BJ (cell line): ENCODE measurements at regions not wholly inside any gene's neighbourhood (a gene's known extent, or its start where the extent isn't known, plus 50 kb on each side); places are given as distances from the start of the nearest gene placed in this dataset.

Experiments
- CTCF ChIA-PET: fragments of 350-600 bp; formaldehyde crosslinking; extraction: SDS; loops from one replicate; lab custom pipeline; 2021; ENCODE audit warnings: antibody characterized with exemption, inconsistent platforms; lab: Yijun Ruan, JAX
- POLR2A ChIA-PET: fragments of 300-600 bp; sonication (Branson Sonifier 250); formaldehyde crosslinking; extraction: SDS; loops from one replicate; lab custom pipeline; 2021; ENCODE audit warnings: antibody characterized with exemption; lab: Charles Lee
- DNase-seq: peaks from one replicate; pipeline ENCODE4 v3.0.0-alpha.2; 2011; ENCODE audit warnings: low read depth
- H3K27me3 ChIP-seq: 2 replicates; pipeline ENCODE4 v1.6.0; 2011; ENCODE audit warnings: low read length; ENCODE audit not compliant: control insufficient read depth, insufficient read depth
- H3K36me3 ChIP-seq: 2 replicates; pipeline ENCODE4 v1.5.1; 2011; ENCODE audit warnings: low read length; ENCODE audit not compliant: control insufficient read depth, insufficient read depth
- H3K4me3 ChIP-seq: 2 replicates; pipeline ENCODE4 v1.5.1; 2011; ENCODE audit warnings: low read depth, mild to moderate bottlenecking, control low read depth, low read length
- TF ChIP-seq, protein P1 (sequence below): IDR thresholded peaks from 2 replicates; pipeline ENCODE4 v1.5.1; 2011; ENCODE audit warnings: low read depth, mild to moderate bottlenecking, control low read depth, inconsistent platforms, low read length, moderate library complexity; ENCODE audit not compliant: insufficient read depth

GRCh38 chr22:27335102-27335660 lies 466.4 kb downstream of the MN1 start:
- TF ChIP-seq, protein P1, sequence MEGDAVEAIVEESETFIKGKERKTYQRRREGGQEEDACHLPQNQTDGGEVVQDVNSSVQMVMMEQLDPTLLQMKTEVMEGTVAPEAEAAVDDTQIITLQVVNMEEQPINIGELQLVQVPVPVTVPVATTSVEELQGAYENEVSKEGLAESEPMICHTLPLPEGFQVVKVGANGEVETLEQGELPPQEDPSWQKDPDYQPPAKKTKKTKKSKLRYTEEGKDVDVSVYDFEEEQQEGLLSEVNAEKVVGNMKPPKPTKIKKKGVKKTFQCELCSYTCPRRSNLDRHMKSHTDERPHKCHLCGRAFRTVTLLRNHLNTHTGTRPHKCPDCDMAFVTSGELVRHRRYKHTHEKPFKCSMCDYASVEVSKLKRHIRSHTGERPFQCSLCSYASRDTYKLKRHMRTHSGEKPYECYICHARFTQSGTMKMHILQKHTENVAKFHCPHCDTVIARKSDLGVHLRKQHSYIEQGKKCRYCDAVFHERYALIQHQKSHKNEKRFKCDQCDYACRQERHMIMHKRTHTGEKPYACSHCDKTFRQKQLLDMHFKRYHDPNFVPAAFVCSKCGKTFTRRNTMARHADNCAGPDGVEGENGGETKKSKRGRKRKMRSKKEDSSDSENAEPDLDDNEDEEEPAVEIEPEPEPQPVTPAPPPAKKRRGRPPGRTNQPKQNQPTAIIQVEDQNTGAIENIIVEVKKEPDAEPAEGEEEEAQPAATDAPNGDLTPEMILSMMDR, result no peak
- Histone ChIP-seq H3K4me3 (no peak overlapping the region), H3K36me3 (no peaks in the 10 kb centered on the region), H3K27me3 (peaks cover 8% of the 10 kb centered on the region)
- no peak for DNase-seq
- ChIA-PET POLR2A (no interaction called here), CTCF (no interaction called here)

DNA sequence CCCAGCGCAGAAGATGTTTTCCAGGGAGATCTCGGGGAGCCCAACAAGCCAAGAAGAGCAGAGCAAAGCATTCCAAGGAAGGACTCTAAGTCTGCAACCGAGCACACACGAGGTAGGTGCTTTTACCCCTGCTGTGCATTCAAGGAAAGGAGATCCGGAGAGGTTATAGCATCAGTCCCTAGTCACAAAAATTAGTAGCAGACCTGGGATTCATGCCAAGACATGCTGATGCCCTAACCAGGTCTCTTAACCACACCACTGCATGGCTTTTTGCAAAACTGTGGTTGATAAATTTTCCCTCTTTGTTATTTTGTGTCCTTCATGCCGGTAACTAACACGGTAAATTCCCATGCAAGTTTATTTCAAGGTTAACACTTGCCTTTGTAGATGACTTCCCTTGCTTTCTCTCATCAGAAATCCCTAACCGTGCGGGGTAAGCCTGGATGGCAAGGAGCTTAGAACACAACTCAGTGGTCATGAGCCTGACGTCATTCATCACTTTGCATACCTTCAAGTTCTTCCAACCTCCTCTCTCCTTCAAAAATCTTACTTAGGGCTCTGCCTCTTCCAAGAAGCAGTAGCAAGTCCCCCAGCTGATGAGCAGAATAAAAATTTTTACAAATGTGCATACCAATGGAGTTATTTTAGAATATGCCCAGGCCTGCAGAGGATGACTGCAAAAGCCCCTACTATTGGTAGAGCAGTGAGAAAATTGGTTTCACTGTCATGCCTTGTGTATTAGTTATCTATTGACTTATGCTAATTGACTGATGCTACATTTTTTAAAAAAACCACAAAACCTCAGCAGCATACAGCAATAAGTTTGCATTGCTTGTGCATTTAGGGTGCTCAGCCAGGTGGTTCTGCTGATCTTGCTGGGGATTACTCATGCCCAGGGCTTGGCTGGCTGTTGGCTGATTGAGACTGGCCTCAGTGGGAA lies 465.1 kb downstream of the MN1 start:
- H3K27me3 ChIP-seq, result peaks cover 5% of the 10 kb centered on the region
- TF ChIP-seq, protein P1, result no peak

GRCh38 chr22:27337676-27338075 lies 463.9 kb downstream of the MN1 start:
- Histone ChIP-seq H3K36me3 (no peaks in the 10 kb centered on the region), H3K4me3 (no peak overlapping the region), H3K27me3 (no peaks in the 10 kb centered on the region; the same call in 1 of the 2 replicates)
- no peak for DNase-seq
- ChIA-PET CTCF (interaction anchor here (1.0 kb wide), 1 partner anchor 21 kb away, joined by 3 read pairs; no protein-coding TSS in a partner anchor), POLR2A (no interaction called here)
- TF ChIP-seq, protein P1, result no peak

More for the DNA sequence above, 465.1 kb downstream of the MN1 start:
- ChIA-PET POLR2A (no interaction called here), CTCF (no interaction called here)
- Histone ChIP-seq H3K36me3 (no peaks in the 10 kb centered on the region), H3K4me3 (no peak overlapping the region)
- DNase-seq, result no peak

DNA sequence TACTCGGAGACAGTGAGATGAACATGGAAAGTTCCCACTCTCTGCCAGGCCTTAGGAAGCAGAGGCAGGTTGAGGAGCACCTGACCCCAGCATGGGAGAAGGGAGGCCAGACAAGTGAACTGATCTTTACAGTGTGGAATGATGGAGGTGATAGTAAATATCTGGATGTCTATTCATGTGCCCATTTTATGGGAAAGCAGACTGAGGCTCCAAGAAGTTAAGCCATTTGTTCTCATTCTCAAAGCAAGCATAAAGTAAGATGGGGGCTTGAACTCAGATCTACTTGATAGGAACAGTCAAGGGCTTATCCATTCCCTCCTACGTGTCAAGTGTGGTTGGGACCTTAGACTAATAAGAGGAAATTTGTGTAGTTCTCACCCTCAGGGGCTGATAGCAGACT lies 461.5 kb downstream of the MN1 start:
- Histone ChIP-seq H3K36me3 (no peaks in the 10 kb centered on the region), H3K4me3 (no peak overlapping the region), H3K27me3 (no peaks in the 10 kb centered on the region; the same call in 1 of the 2 replicates)
- DNase-seq, result no peak
- TF ChIP-seq, protein P1, result no peak
- ChIA-PET CTCF (no interaction called here), POLR2A (no interaction called here)

- no peaks in the 10 kb centered on the region for H3K36me3 ChIP-seq
- peaks cover 2% of the 10 kb centered on the region for H3K27me3 ChIP-seq
- DNase-seq, result no peak
- POLR2A ChIA-PET, result no interaction called here
- H3K4me3 ChIP-seq, result no peak overlapping the region
- TF ChIP-seq, protein P1, result no peak
- CTCF ChIA-PET, result interaction anchor here (1.1 to 1.4 kb wide), 2 partner anchors 9 to 14 kb away, joined by 3 to 4 read pairs; no protein-coding TSS in a partner anchor
Observed at GRCh38 chr22:27344546-27344945, 457.0 kb downstream of the MN1 start.
